ENCODE measurements at regions not wholly inside any gene's neighbourhood (a gene's known extent, or its start where the extent isn't known, plus 50 kb on each side); places are given as distances from the start of the nearest gene placed in this dataset.
"Not testable (repeated sequence)": the region's sequence is repeated elsewhere in the genome, so short reads cannot be mapped to it uniquely, and the experiment has no call there.

- no peaks in the 10 kb centered on the region for H3K27me3 ChIP-seq (ENCODE audit: control insufficient read depth, insufficient read depth, low read length)
- H3K4me3 ChIP-seq (ENCODE audit: low read depth, low read length): no peak overlapping the region
- no peak for DNase-seq (ENCODE audit: low read depth, low spot score)
- H3K27ac ChIP-seq (ENCODE audit: low read depth, low read length): no peak overlapping the region
- ChIA-PET CTCF (no interaction called here), POLR2A (no interaction called here)
- no peak for TF ChIP-seq CTCF (IDR thresholded peaks at IDR 0.05; ENCODE audit: low read depth, low read length)
- peaks cover 10% of the 10 kb centered on the region; the same call in 1 of the 2 replicates for H3K9me3 ChIP-seq (ENCODE audit: control insufficient read depth, insufficient read depth, low read length)
Measured at GRCh38 chr19:31892060-31892459, 453.4 kb upstream of the ZNF507 start.

GRCh38 chr19:31893491-31893890, 451.9 kb upstream of the ZNF507 start:
- CTCF ChIA-PET; DNase-seq (ENCODE audit: low read depth, low spot score); H3K27me3 ChIP-seq (ENCODE audit: control insufficient read depth, insufficient read depth, low read length); H3K4me3 ChIP-seq (ENCODE audit: low read depth, low read length); H3K27ac ChIP-seq (ENCODE audit: low read depth, low read length); POLR2A ChIA-PET: not testable (repeated sequence)
- H3K9me3 ChIP-seq (ENCODE audit: control insufficient read depth, insufficient read depth, low read length): peaks cover 12% of the 10 kb centered on the region; the same call in 1 of the 2 replicates

DNA sequence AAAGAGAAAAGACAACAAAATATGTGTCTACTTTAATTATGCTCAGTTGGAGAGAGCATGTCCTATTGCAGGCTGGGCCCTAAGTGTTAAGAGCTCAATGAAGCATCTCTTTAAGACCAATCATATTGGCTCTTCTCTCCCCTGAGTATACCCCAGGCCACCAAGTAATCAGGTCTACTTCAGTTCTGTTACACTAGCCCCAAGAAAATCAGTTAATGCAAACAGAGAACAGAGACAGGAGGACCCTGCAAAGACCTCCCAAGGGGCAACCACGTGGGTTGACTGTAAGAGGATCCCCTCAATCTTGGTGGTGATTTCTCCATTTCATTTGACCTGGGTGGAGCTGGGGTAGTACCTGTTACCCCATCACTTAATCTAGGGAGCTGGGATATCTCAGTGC, 451.0 kb upstream of the ZNF507 start:
- H3K27me3 ChIP-seq (ENCODE audit: control insufficient read depth, insufficient read depth, low read length): no peaks in the 10 kb centered on the region
- DNase-seq (ENCODE audit: low read depth, low spot score): no peak
- no peak overlapping the region for H3K27ac ChIP-seq (ENCODE audit: low read depth, low read length)
- ChIA-PET CTCF (no interaction called here), POLR2A (no interaction called here)
- no peak overlapping the region for H3K4me3 ChIP-seq (ENCODE audit: low read depth, low read length)
- no peak for TF ChIP-seq CTCF (IDR thresholded peaks at IDR 0.05; ENCODE audit: low read depth, low read length)
- peaks cover 12% of the 10 kb centered on the region; the same call in 1 of the 2 replicates for H3K9me3 ChIP-seq (ENCODE audit: control insufficient read depth, insufficient read depth, low read length)

- Histone ChIP-seq H3K9me3 (ENCODE audit: control insufficient read depth, insufficient read depth, low read length) (peaks cover 4% of the 10 kb centered on the region; the same call in 1 of the 2 replicates), H3K27ac (ENCODE audit: low read depth, low read length) (no peak overlapping the region), H3K4me3 (ENCODE audit: low read depth, low read length) (no peak overlapping the region), H3K27me3 (ENCODE audit: control insufficient read depth, insufficient read depth, low read length) (no peaks in the 10 kb centered on the region)
- TF ChIP-seq CTCF (IDR thresholded peaks at IDR 0.05; ENCODE audit: low read depth, low read length): no peak
- ChIA-PET CTCF (no interaction called here), POLR2A (no interaction called here)
- no peak for DNase-seq (ENCODE audit: low read depth, low spot score)
Measured at GRCh38 chr19:31897292-31897691, 448.1 kb upstream of the ZNF507 start.

- peaks cover 4% of the 10 kb centered on the region; the same call in 1 of the 2 replicates for H3K9me3 ChIP-seq (ENCODE audit: control insufficient read depth, insufficient read depth, low read length)
- POLR2A ChIA-PET: no interaction called here
- no peaks in the 10 kb centered on the region for H3K27me3 ChIP-seq (ENCODE audit: control insufficient read depth, insufficient read depth, low read length)
- no peak overlapping the region for H3K27ac ChIP-seq (ENCODE audit: low read depth, low read length)
- no peak for DNase-seq (ENCODE audit: low read depth, low spot score)
- TF ChIP-seq CTCF (IDR thresholded peaks at IDR 0.05; ENCODE audit: low read depth, low read length): no peak
- H3K4me3 ChIP-seq (ENCODE audit: low read depth, low read length): no peak overlapping the region
- CTCF ChIA-PET: no interaction called here
Measured at GRCh38 chr19:31900991-31901390, 444.4 kb upstream of the ZNF507 start.

DNA sequence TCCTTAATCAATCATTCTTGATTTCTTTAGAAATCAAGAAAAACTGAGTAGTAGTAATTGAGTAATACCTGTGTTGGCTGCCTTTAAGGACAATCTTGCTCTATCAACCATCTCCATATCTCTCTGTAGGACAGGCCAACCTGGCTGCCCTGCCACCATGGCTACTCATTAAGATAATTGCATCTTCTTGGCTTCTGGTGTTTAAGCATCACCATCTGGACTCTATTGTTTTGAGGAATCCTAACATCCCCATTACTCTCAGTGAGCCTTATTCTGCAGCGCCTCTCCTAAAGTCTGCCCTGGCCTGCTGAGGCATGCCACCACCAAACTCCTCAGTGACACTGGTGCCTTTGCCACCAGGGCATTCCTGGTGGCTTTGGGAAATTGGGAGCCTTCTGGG, 442.6 kb upstream of the ZNF507 start:
- Histone ChIP-seq H3K27ac (ENCODE audit: low read depth, low read length) (no peak overlapping the region), H3K4me3 (ENCODE audit: low read depth, low read length) (no peak overlapping the region), H3K27me3 (ENCODE audit: control insufficient read depth, insufficient read depth, low read length) (no peaks in the 10 kb centered on the region), H3K9me3 (ENCODE audit: control insufficient read depth, insufficient read depth, low read length) (no peaks in the 10 kb centered on the region; the same call in 1 of the 2 replicates)
- no peak for TF ChIP-seq CTCF (IDR thresholded peaks at IDR 0.05; ENCODE audit: low read depth, low read length)
- CTCF ChIA-PET: no interaction called here
- POLR2A ChIA-PET: no interaction called here
- DNase-seq (ENCODE audit: low read depth, low spot score): no peak

Data from AG04450 (cell line).